SK-N-SH treated with all-trans-retinoic acid at 6 μM for 48 hours (cell line): ENCODE measurements at regions not wholly inside any gene's neighbourhood (a gene's known extent, or its start where the extent isn't known, plus 50 kb on each side); places are given as distances from the start of the nearest gene placed in this dataset.

Source experiments
- ATAC-seq: fragments of 200-7000 bp; cut with Tn5 transposase; 3 replicates; pipeline ENCODE4 v1.9.1; 2020; ENCODE audit warnings: mild to moderate bottlenecking, moderate library complexity
- ARNTL ChIP-seq: fragments of 450-650 bp; formaldehyde crosslinking; IDR thresholded peaks from 2 replicates; pipeline ENCODE4 v1.5.0; 2020; ENCODE audit warnings: low read depth, mild to moderate bottlenecking, moderate library complexity, borderline replicate concordance
- BACH2 ChIP-seq: fragments of 250-450 bp; sonication (Bioruptor Pico); IDR thresholded peaks from 2 replicates; pipeline ENCODE4 v1.9.0; 2021; ENCODE audit warnings: mild to moderate bottlenecking, borderline replicate concordance
- CSDC2 ChIP-seq: fragments of 250-450 bp; sonication (Bioruptor Pico); IDR thresholded peaks from 2 replicates; pipeline ENCODE4 v1.5.0; 2020; ENCODE audit warnings: mild to moderate bottlenecking, moderate library complexity
- CSRNP3 ChIP-seq: fragments of 250-450 bp; sonication (Bioruptor Pico); IDR thresholded peaks from 2 replicates; pipeline ENCODE4 v1.5.1; 2021; ENCODE audit warnings: mild to moderate bottlenecking, moderate library complexity
- ESRRG ChIP-seq: fragments of 250-450 bp; sonication (Bioruptor Pico); IDR thresholded peaks from 2 replicates; pipeline ENCODE4 v1.6.1; 2021; ENCODE audit warnings: mild to moderate bottlenecking
- GLIS3 ChIP-seq: fragments of 250-450 bp; sonication (Bioruptor Pico); IDR thresholded peaks from 2 replicates; pipeline ENCODE4 v1.5.0; 2020; ENCODE audit warnings: mild to moderate bottlenecking, moderate library complexity
- ISL1 ChIP-seq: fragments of 250-450 bp; sonication (Bioruptor Pico); IDR thresholded peaks from 2 replicates; pipeline ENCODE4 v2.1.2; 2022; ENCODE audit warnings: mild to moderate bottlenecking, moderate library complexity
- OSR1 ChIP-seq: fragments of 250-450 bp; sonication (Bioruptor Pico); IDR thresholded peaks from 2 replicates; pipeline ENCODE4 v1.8.0; 2022; ENCODE audit warnings: moderate library complexity, mild to moderate bottlenecking, inconsistent platforms
- PATZ1 ChIP-seq: fragments of 250-450 bp; sonication (Bioruptor Pico); IDR thresholded peaks from 2 replicates; pipeline ENCODE4 v1.8.0; 2020; ENCODE audit warnings: mild to moderate bottlenecking, moderate library complexity, borderline replicate concordance
- PPARA ChIP-seq: fragments of 250-450 bp; sonication (Bioruptor Pico); IDR thresholded peaks from 2 replicates; pipeline ENCODE4 v1.5.0; 2020; ENCODE audit warnings: mild to moderate bottlenecking, borderline replicate concordance
- RARB ChIP-seq: fragments of 250-450 bp; sonication (Bioruptor Pico); IDR thresholded peaks from 2 replicates; pipeline ENCODE4 v1.8.0; 2021; ENCODE audit warnings: mild to moderate bottlenecking, moderate library complexity
- SNAI2 ChIP-seq: fragments of 250-450 bp; sonication (Bioruptor Pico); IDR thresholded peaks from 2 replicates; pipeline ENCODE4 v1.5.0; 2020; ENCODE audit warnings: mild to moderate bottlenecking, moderate library complexity
- TCF4 ChIP-seq: fragments of 250-450 bp; sonication (Bioruptor Pico); IDR thresholded peaks from 2 replicates; pipeline ENCODE4 v1.8.0; 2021; ENCODE audit warnings: mild to moderate bottlenecking, moderate library complexity, borderline replicate concordance
- TSHZ2 ChIP-seq: fragments of 250-450 bp; sonication (Bioruptor Pico); IDR thresholded peaks from 2 replicates; pipeline ENCODE4 v1.5.0; 2020; ENCODE audit warnings: mild to moderate bottlenecking, moderate library complexity
- ZC3H10 ChIP-seq: fragments of 250-450 bp; sonication (Bioruptor Pico); IDR thresholded peaks from 2 replicates; pipeline ENCODE4 v1.5.1; 2021; ENCODE audit warnings: mild to moderate bottlenecking, moderate library complexity
- ZFP3 ChIP-seq: fragments of 250-450 bp; sonication (Bioruptor Pico); IDR thresholded peaks from 2 replicates; pipeline ENCODE4 v1.5.0; 2020; ENCODE audit warnings: mild to moderate bottlenecking, moderate library complexity
- ZFP30 ChIP-seq: fragments of 450-650 bp; formaldehyde crosslinking; IDR thresholded peaks from 2 replicates; pipeline ENCODE4 v1.5.0; 2022; ENCODE audit warnings: mild to moderate bottlenecking, moderate library complexity
- ZNF565 ChIP-seq: fragments of 450-650 bp; formaldehyde crosslinking; conservative IDR thresholded peaks from 2 replicates; pipeline ENCODE4 v1.5.0; 2020; ENCODE audit warnings: low read depth, mild to moderate bottlenecking, moderate library complexity
- ZNF70 ChIP-seq: fragments of 450-650 bp; formaldehyde crosslinking; IDR thresholded peaks from 2 replicates; pipeline ENCODE4 v1.5.0; 2020; ENCODE audit warnings: mild to moderate bottlenecking, moderate library complexity
- ZNF8 ChIP-seq: fragments of 450-650 bp; formaldehyde crosslinking; IDR thresholded peaks from 2 replicates; pipeline ENCODE4 v1.5.0; 2020; ENCODE audit warnings: mild to moderate bottlenecking, moderate library complexity
- TF ChIP-seq, protein P1 (sequence below): fragments of 250-450 bp; sonication (Bioruptor Pico); IDR thresholded peaks from 2 replicates; pipeline ENCODE4 v1.5.1; 2020; ENCODE audit warnings: low read depth, mild to moderate bottlenecking, moderate library complexity
- TF ChIP-seq, protein P2 (sequence below): fragments of 250-450 bp; sonication (Bioruptor Pico); IDR thresholded peaks from 2 replicates; pipeline ENCODE4 v1.8.0; 2021; ENCODE audit warnings: low read depth, mild to moderate bottlenecking, moderate library complexity, borderline replicate concordance

- no peak; the same call in 2 of the 3 replicates for ATAC-seq
- TF ChIP-seq SNAI2 (CRISPR knock-in tag) (no peak), ZNF70 (CRISPR knock-in tag) (no peak), CSDC2 (CRISPR knock-in tag) (no peak), TSHZ2 (no peak), ZC3H10 (CRISPR knock-in tag) (no peak), BACH2 (no peak), ZNF565 (no peak), TCF4 (CRISPR knock-in tag) (no peak), ZFP3 (no peak), GLIS3 (CRISPR knock-in tag) (no peak), CSRNP3 (no peak), ESRRG (CRISPR knock-in tag) (no peak), ARNTL (CRISPR knock-in tag) (no peak), ZNF8 (CRISPR knock-in tag) (no peak), OSR1 (no peak)
- TF ChIP-seq, protein P1, sequence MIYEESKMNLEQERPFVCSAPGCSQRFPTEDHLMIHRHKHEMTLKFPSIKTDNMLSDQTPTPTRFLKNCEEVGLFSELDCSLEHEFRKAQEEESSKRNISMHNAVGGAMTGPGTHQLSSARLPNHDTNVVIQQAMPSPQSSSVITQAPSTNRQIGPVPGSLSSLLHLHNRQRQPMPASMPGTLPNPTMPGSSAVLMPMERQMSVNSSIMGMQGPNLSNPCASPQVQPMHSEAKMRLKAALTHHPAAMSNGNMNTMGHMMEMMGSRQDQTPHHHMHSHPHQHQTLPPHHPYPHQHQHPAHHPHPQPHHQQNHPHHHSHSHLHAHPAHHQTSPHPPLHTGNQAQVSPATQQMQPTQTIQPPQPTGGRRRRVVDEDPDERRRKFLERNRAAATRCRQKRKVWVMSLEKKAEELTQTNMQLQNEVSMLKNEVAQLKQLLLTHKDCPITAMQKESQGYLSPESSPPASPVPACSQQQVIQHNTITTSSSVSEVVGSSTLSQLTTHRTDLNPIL (CRISPR knock-in tag): no peak
- TF ChIP-seq, protein P2, sequence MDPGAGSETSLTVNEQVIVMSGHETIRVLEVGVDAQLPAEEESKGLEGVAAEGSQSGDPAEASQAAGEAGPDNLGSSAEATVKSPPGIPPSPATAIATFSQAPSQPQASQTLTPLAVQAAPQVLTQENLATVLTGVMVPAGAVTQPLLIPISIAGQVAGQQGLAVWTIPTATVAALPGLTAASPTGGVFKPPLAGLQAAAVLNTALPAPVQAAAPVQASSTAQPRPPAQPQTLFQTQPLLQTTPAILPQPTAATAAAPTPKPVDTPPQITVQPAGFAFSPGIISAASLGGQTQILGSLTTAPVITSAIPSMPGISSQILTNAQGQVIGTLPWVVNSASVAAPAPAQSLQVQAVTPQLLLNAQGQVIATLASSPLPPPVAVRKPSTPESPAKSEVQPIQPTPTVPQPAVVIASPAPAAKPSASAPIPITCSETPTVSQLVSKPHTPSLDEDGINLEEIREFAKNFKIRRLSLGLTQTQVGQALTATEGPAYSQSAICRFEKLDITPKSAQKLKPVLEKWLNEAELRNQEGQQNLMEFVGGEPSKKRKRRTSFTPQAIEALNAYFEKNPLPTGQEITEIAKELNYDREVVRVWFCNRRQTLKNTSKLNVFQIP (CRISPR knock-in tag): no peak
These were observed 805.1 kb upstream of the ADAMTS5 start for GRCh38 chr21:27771938-27772483.

- no peak for ATAC-seq
- TF ChIP-seq ZFP30: no peak
- TF ChIP-seq CSDC2 (CRISPR knock-in tag): no peak
- TF ChIP-seq RARB: no peak
- TF ChIP-seq ZC3H10 (CRISPR knock-in tag): no peak
- TF ChIP-seq ZNF70 (CRISPR knock-in tag): no peak
- TF ChIP-seq CSRNP3: no peak
- no peak for TF ChIP-seq ZFP3
- TF ChIP-seq TSHZ2: no peak
- no peak for TF ChIP-seq ISL1 (CRISPR knock-in tag)
- no peak for TF ChIP-seq TCF4 (CRISPR knock-in tag)
- TF ChIP-seq ZNF565: no peak
- TF ChIP-seq OSR1: no peak
- TF ChIP-seq, protein P1 (CRISPR knock-in tag): no peak
- TF ChIP-seq ARNTL (CRISPR knock-in tag): no peak
- TF ChIP-seq PPARA (CRISPR knock-in tag): no peak
- TF ChIP-seq ZNF8 (CRISPR knock-in tag): no peak
- TF ChIP-seq BACH2: no peak
- no peak for TF ChIP-seq PATZ1 (CRISPR knock-in tag)
- no peak for TF ChIP-seq SNAI2 (CRISPR knock-in tag)
These were observed 802.9 kb upstream of the ADAMTS5 start for GRCh38 chr21:27769763-27770162.
